ENCODE measurements at regions not wholly inside any gene's neighbourhood (a gene's known extent, or its start where the extent isn't known, plus 50 kb on each side); places are given as distances from the start of the nearest gene placed in this dataset.
"Not testable (repeated sequence)": the region's sequence is repeated elsewhere in the genome, so short reads cannot be mapped to it uniquely, and the experiment has no call there.

DNA sequence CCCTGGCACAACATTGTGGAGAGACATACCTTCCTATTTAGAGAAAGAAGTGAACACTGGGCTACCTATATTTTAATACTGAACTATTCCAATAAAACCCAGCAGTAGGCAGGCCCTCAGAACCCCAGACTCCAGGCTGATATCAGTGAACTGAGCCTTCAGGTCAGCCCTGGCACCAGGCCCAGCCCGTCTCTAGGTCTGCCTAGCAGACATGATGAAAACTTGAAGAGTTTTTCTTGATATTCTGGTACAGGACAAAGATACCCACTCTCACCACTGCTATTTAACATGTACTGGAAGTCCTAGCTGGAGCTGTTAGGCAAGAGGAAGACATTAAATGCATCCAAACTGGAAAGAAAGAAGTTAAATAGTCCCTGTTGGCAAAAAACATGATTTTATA lies 396.6 kb upstream of the SPRY2 start:
- DNase-seq (ENCODE audit: low read depth in 2 of 2): no peak

DNA sequence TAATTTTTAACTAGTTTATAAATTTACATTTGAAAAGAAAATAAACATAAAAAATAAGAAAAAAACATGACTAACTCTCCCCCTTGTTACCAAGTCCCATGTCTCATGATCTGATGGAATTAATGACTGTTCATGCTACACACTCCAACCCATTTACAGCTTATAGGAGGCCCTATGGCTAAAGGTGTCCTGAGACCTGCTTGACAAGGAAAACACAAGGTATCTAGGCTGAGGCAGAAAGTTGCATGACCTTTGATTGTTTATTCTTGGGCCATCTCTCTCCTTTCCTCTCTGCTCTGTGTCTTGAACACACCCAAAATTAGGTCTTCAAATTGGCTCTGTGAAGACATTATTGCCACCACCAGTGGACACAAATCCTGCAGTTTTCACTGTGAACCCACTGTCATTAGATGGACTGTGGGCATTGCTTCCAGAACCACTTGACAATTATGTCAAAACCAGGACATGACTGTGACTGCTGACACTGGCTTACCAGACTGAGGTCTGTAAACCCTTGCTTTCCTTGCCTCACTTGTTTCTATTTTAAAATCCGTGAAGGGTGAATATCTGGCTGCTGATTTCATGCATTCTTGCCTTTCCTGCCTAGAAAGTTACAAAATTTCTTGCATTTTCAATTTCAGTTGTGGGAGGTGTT lies 386.5 kb upstream of the SPRY2 start:
- no peak for DNase-seq (ENCODE audit: low read depth in 2 of 2)

GRCh38 chr13:80726868-80727267 lies 385.9 kb upstream of the SPRY2 start:
- DNase-seq (ENCODE audit: low read depth in 2 of 2): no peak

DNA sequence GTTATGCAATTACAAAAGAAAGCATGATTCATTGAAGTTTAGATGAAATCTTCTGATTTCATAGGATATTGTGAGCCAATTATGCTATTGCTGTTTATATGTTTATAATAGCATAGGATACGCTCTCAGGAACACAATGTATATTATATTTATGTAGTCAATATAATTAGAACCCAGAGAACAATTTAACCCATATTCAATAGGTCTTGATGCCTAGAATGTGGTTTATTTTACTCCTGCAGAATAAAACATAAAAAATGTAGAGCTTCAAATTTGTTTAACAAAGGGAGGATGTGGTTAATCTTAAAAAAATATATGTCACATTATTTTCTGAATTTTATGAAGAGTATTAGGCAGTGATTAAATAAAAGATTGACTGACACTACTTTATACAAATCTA lies 380.8 kb upstream of the SPRY2 start:
- DNase-seq (ENCODE audit: low read depth in 2 of 2): no peak

GRCh38 chr13:80718970-80719369 lies 378.0 kb upstream of the SPRY2 start:
- no peak for DNase-seq (ENCODE audit: low read depth in 2 of 2)

DNA sequence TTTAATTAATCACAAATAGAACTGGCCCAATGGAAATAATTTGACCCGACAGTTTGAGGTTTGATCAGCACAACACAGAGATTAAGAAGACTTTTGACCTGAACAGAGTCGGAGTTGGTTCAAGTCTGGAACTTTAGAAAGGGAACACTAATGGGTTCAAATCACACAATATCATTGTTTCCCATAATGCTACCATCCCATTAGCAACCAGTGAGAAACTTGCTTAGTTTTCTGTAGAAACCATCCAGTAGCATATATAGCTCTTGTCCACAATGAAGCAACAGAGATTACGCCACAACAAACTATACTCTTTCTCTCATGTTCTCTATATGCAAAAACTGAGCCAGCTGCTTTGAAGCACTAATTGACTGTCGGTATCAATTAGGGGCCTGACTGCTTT lies 376.9 kb upstream of the SPRY2 start:
- DNase-seq (ENCODE audit: low read depth in 2 of 2): no peak

DNA sequence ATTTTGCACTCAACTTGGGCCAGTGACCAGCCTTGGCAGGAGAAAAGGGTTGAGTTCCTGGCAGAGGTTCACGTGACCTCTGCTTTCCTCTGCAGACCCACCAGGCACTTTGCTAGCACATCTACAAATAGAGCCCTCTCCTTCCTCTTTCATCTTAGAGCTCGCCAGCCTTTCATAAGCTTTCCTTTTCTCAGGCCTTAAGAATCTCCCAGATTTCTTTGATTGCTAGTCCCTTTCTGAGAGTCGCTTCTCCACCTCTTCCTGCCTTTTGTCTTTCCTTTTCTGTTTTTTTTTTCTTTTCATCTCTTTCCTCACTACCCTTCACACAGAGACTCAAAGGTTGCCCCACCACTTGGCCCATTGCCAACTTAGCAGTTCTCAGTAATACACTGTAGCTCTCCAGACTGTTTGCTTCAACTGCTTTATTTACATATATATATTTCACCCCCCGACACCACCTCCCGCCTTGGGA lies 375.7 kb upstream of the SPRY2 start:
- no peak for DNase-seq (ENCODE audit: low read depth in 2 of 2)

- DNase-seq (ENCODE audit: low read depth in 2 of 2): no peak
Measured at GRCh38 chr13:80712026-80712425, 371.1 kb upstream of the SPRY2 start.

GRCh38 chr13:80708791-80709190 lies 367.9 kb upstream of the SPRY2 start:
- no peak for DNase-seq (ENCODE audit: low read depth in 2 of 2)

DNA sequence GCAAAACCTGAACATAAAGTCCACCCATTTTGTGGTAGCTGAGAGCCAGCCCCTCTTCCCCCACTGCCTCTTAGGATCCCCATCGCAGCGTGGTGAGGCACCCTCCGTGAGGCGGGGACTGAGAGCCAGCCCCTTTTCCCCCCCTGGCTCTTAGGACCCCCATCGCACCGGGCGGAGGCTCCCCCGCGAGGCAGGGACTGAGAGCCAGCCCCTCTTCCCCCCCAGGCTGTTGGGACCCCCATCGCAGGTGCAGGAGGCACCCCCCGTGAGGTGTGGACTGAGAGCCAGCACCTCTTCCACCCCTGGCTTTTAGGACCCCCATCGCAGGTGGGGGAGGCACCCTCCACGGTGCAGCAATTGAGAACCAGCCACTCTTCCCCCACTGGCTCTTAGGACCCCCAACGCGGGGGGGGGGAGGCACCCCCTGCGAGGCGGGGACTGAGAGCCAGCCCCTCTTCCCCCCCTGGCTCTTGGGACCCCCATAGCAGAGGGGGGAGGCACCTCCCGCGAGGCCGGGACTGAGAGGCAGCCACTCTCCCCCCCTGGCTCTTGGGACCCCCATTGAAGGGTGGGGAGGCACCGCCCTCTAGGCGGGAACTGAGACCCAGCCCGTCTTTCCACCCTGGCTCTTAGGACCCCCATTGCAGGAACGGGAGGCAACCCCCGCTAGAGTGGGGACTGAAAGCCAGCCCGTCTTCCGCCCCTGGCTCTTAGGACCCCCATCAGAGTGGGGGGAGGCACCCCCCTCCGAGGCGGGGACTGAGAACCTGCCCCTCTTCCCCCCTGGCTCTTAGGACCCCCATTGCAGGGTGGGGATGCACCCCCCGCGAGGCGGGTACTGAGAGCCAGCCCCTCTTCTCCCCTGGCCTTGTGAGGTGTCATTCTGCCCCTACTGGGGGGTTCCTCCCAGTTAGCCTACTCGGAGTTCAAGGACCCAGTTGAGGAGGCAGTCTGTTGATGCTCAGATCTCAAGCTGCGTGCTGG lies 366.4 kb upstream of the SPRY2 start:
- no peak for DNase-seq (ENCODE audit: low read depth in 2 of 2)

- no peak for DNase-seq (ENCODE audit: low read depth in 2 of 2)
Measured at GRCh38 chr13:80706164-80706471, 365.2 kb upstream of the SPRY2 start.

- DNase-seq (ENCODE audit: low read depth in 2 of 2): no peak
Measured at GRCh38 chr13:80705371-80706163, 364.6 kb upstream of the SPRY2 start.

GRCh38 chr13:80704369-80704768 lies 363.4 kb upstream of the SPRY2 start:
- DNase-seq (ENCODE audit: low read depth in 2 of 2): no peak

- DNase-seq (ENCODE audit: low read depth in 2 of 2): no peak
Measured at GRCh38 chr13:80695841-80696240, 354.9 kb upstream of the SPRY2 start.

- DNase-seq (ENCODE audit: low read depth in 2 of 2): not testable (repeated sequence)
Measured at GRCh38 chr13:80691814-80692213, 350.9 kb upstream of the SPRY2 start.

DNA sequence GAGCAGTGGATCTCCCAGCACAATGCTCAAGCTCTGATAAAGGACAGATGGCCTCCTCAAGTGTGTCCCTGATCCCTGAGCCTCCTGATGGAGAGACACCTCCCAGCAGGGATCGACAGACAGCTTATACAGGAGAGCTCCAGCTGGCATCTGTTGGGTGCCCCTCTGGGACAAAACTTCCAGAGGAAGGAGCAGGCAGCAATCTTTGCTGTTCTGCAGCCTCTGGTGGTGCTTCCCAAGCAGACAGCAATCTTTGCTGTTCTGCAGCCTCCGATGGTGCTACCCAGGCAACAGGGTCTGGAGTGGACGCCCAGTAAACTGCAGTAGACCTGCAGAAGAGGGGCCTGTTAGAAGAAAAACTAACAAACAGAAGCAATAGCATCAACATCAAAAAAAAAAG lies 349.3 kb upstream of the SPRY2 start:
- DNase-seq (ENCODE audit: low read depth in 2 of 2): no peak

- no peak for DNase-seq (ENCODE audit: low read depth in 2 of 2)
Measured at GRCh38 chr13:80688593-80688992, 347.7 kb upstream of the SPRY2 start.

DNA sequence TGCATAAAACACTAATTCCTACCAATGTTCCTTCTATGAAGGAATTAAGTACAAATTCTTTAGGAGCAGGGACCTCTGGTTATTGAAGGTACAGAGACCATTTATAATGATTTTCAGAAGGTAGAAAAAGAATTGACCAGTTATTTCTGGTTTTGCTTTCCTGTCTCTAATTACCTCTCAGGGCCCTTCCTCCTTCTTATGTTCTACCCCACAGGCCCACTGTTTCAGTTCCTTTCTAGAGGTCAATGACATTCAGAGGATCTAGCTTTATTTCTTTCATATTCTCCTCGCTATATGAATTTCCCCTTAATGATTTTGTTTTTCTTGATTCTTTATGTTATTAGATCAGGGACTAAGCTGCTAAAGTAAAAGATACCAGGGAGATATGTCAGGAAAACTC lies 345.0 kb upstream of the SPRY2 start:
- no peak for DNase-seq (ENCODE audit: low read depth in 2 of 2)

- DNase-seq (ENCODE audit: low read depth in 2 of 2): no peak
Measured at GRCh38 chr13:80684217-80684991, 343.5 kb upstream of the SPRY2 start.

- no peak for DNase-seq (ENCODE audit: low read depth in 2 of 2)
Measured at GRCh38 chr13:80680786-80681366, 339.9 kb upstream of the SPRY2 start.

GRCh38 chr13:80679423-80679822 lies 338.5 kb upstream of the SPRY2 start:
- DNase-seq (ENCODE audit: low read depth in 2 of 2): no peak

All from stimulated activated CD4-positive, alpha-beta T cell treated with anti-CD3 and anti-CD28 coated beads, Interleukin-4, amount 100 ng/mL, for 48 hours (primary cell).